Cardiac fibroblast (primary cell): ENCODE measurements at regions not wholly inside any gene's neighbourhood (a gene's known extent, or its start where the extent isn't known, plus 50 kb on each side); places are given as distances from the start of the nearest gene placed in this dataset.
"Not testable (repeated sequence)": the region's sequence is repeated elsewhere in the genome, so short reads cannot be mapped to it uniquely, and the experiment has no call there.

Experiments used
- DNase-seq, 2 donors: peaks; one replicate each; pipeline versions ENCODE4 v3.0.0 to v3.0.0-alpha.2; 2010; ENCODE audit warnings: low read depth in 2 of 2
- H3K4me3 ChIP-seq, 2 donors: replicated peaks in 1 of 2; 1 replicate in 1 of 2; 2 replicates in 1 of 2; pipeline ENCODE4 v1.5.1; 2011; ENCODE audit warnings: low read depth in 2 of 2, low read length in 2 of 2, mild to moderate bottlenecking in 2 of 2, moderate library complexity in 1 of 2
- CTCF ChIP-seq: IDR thresholded peaks from one replicate; pipeline ENCODE4 v1.5.1; 2011; ENCODE audit warnings: low read depth, mild to moderate bottlenecking, low read length, inconsistent platforms

- H3K4me3 ChIP-seq: no peak overlapping the region
- no peak for TF ChIP-seq CTCF
- DNase-seq: no peak
Observed at GRCh38 chr3:39558775-39559306, 91.4 kb downstream of the MOBP start.

GRCh38 chr3:39559543-39559942 lies 92.1 kb downstream of the MOBP start:
- no peak for DNase-seq
- no peak for TF ChIP-seq CTCF

GRCh38 chr3:39568508-39568907 lies 101.0 kb downstream of the MOBP start:
- no peak for DNase-seq
- no peak overlapping the region for H3K4me3 ChIP-seq
- no peak for TF ChIP-seq CTCF

More at GRCh38 chr3:39559543-39559942, 92.1 kb downstream of the MOBP start:
- H3K4me3 ChIP-seq: no peak overlapping the region

GRCh38 chr3:39569095-39569494 lies 101.6 kb downstream of the MOBP start:
- TF ChIP-seq CTCF: no peak
- no peak overlapping the region for H3K4me3 ChIP-seq
- DNase-seq: no peak

GRCh38 chr3:39573392-39573791 lies 105.9 kb downstream of the MOBP start:
- H3K4me3 ChIP-seq: no peak overlapping the region
- no peak for TF ChIP-seq CTCF
- no peak for DNase-seq

- TF ChIP-seq CTCF: no peak
- DNase-seq: no peak
- no peak overlapping the region for H3K4me3 ChIP-seq
Observed at GRCh38 chr3:39577541-39577940, 110.1 kb downstream of the MOBP start.

GRCh38 chr3:39586215-39586614 lies 118.7 kb downstream of the MOBP start:
- not testable (repeated sequence) for H3K4me3 ChIP-seq, DNase-seq
